A673 (cell line): ENCODE measurements at regions not wholly inside any gene's neighbourhood (a gene's known extent, or its start where the extent isn't known, plus 50 kb on each side); places are given as distances from the start of the nearest gene placed in this dataset.

ENCODE experiments used
- BruUV-seq: library from RNA; stranded (reverse); fragments of 400-500 nt; replicated peaks from 2 replicates; lab custom pipeline; 2021; lab: Mats Ljungman, UMichigan
- CTCF ChIA-PET: fragments of 300-600 bp; sonication (Branson Sonifier 250); formaldehyde crosslinking; loops from one replicate; lab custom pipeline; 2022; ENCODE audit warnings: antibody characterized with exemption; lab: Charles Lee
- POLR2A ChIA-PET: fragments of 300-600 bp; sonication (Branson Sonifier 250); formaldehyde crosslinking; loops from one replicate; lab custom pipeline; 2022; ENCODE audit warnings: antibody characterized with exemption; ENCODE audit not compliant: low non-redundant PET; lab: Charles Lee
- DNase-seq: peaks from one replicate; pipeline ENCODE4 v3.0.0-alpha.2; 2015; ENCODE audit warnings: low spot score
- H3K27ac ChIP-seq: fragments of 200-600 bp; sonication (generic); 2 replicates; pipeline ENCODE4 v1.5.1; 2016; ENCODE audit warnings: mixed run types, low read depth, mild to moderate bottlenecking, mixed read lengths, antibody characterized with exemption, low read length; ENCODE audit not compliant: poor library complexity, severe bottlenecking
- H3K27me3 ChIP-seq: fragments of 200-600 bp; sonication (generic); replicated peaks from 2 replicates; pipeline ENCODE4 v1.6.1; 2017; ENCODE audit warnings: mixed run types, low read depth, mild to moderate bottlenecking, mixed read lengths, antibody characterized with exemption, low read length; ENCODE audit not compliant: insufficient read depth, poor library complexity
- H3K36me3 ChIP-seq: fragments of 200-600 bp; sonication (generic); 2 replicates; pipeline ENCODE4 v1.6.1; 2016; ENCODE audit warnings: mixed run types, mild to moderate bottlenecking, mixed read lengths, antibody characterized with exemption, low read length; ENCODE audit not compliant: insufficient read depth, poor library complexity, severe bottlenecking
- H3K4me1 ChIP-seq: fragments of 200-600 bp; sonication (generic); 2 replicates; pipeline ENCODE4 v1.6.1; 2017; ENCODE audit warnings: mixed run types, mild to moderate bottlenecking, mixed read lengths, antibody characterized with exemption, low read length; ENCODE audit not compliant: insufficient read depth, poor library complexity, severe bottlenecking
- H3K4me3 ChIP-seq: fragments of 200-600 bp; sonication (generic); 2 replicates; pipeline ENCODE4 v1.5.1; 2016; ENCODE audit warnings: low read depth, mixed run types, mild to moderate bottlenecking, mixed read lengths, low read length; ENCODE audit not compliant: poor library complexity, severe bottlenecking
- H3K9me3 ChIP-seq: fragments of 200-600 bp; sonication (generic); 2 replicates; pipeline ENCODE4 v1.6.1; 2016; ENCODE audit warnings: mixed run types, low read depth, mild to moderate bottlenecking, mixed read lengths, antibody characterized with exemption, low read length; ENCODE audit not compliant: poor library complexity, severe bottlenecking
- CTCF ChIP-seq: fragments of 300-800, 200-600 bp; sonication (generic); conservative IDR thresholded peaks from 2 replicates; pipeline ENCODE4 v1.5.1; 2017; ENCODE audit warnings: low read depth, mild to moderate bottlenecking, antibody characterized with exemption, low read length, moderate library complexity, mixed read lengths
- EZH2 ChIP-seq: fragments of 200-600 bp; sonication (generic); IDR thresholded peaks from 2 replicates; pipeline ENCODE4 v1.6.1; 2017; ENCODE audit warnings: borderline replicate concordance, low read depth, mild to moderate bottlenecking, mixed read lengths, antibody characterized with exemption, low read length; ENCODE audit not compliant: poor library complexity, severe bottlenecking
- intact Hi-C: fragments of 100-400 bp; cut with micrococcal nuclease; formaldehyde crosslinking; loops from one replicate; pipeline ENCODE4 v1.10.0; 2022; ENCODE audit not compliant: unreplicated experiment

GRCh38 chr11:45054956-45055355 is 91.5 kb upstream of the PRDM11 start:
- TF ChIP-seq CTCF (no peak), EZH2 (no peak)
- BruUV-seq: no TSS peak
- Histone ChIP-seq H3K4me3 (no peak overlapping the region), H3K9me3 (no peaks in the 10 kb centered on the region), H3K27me3 (no peaks in the 10 kb centered on the region), H3K27ac (no peak overlapping the region), H3K4me1 (peaks cover 3% of the 10 kb centered on the region), H3K36me3 (no peaks in the 10 kb centered on the region)
- POLR2A ChIA-PET: no interaction called here
- no peak for DNase-seq
- intact Hi-C loops: no loop called here
- CTCF ChIA-PET: no interaction called here

- TF ChIP-seq CTCF: no peak
- no peak for TF ChIP-seq EZH2
- Histone ChIP-seq H3K9me3 (no peaks in the 10 kb centered on the region), H3K27ac (no peak overlapping the region), H3K36me3 (no peaks in the 10 kb centered on the region), H3K27me3 (no peaks in the 10 kb centered on the region), H3K4me3 (no peak overlapping the region), H3K4me1 (peaks cover 3% of the 10 kb centered on the region)
- no TSS peak for BruUV-seq
- CTCF ChIA-PET: no interaction called here
- DNase-seq: peak; percentile 37
- intact Hi-C loops: no loop called here
- POLR2A ChIA-PET: no interaction called here
Observed at GRCh38 chr11:45056529-45056928, 89.9 kb upstream of the PRDM11 start.

GRCh38 chr11:45057938-45058646 is 88.3 kb upstream of the PRDM11 start:
- Histone ChIP-seq H3K36me3 (no peaks in the 10 kb centered on the region), H3K4me3 (no peak overlapping the region), H3K27ac (no peak overlapping the region), H3K27me3 (no peaks in the 10 kb centered on the region), H3K4me1 (peaks cover 3% of the 10 kb centered on the region), H3K9me3 (no peaks in the 10 kb centered on the region)
- ChIA-PET CTCF (interaction anchor here (0.6 kb wide), 1 partner anchor 441 kb away, joined by 7 read pairs; no protein-coding TSS in a partner anchor), POLR2A (no interaction called here)
- BruUV-seq: no TSS peak
- DNase-seq: no peak
- intact Hi-C loops: no loop called here
- TF ChIP-seq EZH2 (no peak), CTCF (no peak)
